GM12874 (cell line): ENCODE measurements at regions not wholly inside any gene's neighbourhood (a gene's known extent, or its start where the extent isn't known, plus 50 kb on each side); places are given as distances from the start of the nearest gene placed in this dataset.

Experiments used
- TF ChIP-seq, protein P1 (sequence below): IDR thresholded peaks from 2 replicates; pipeline ENCODE4 v1.5.1; 2011; ENCODE audit warnings: low read depth, mild to moderate bottlenecking, control low read depth, low read length, moderate library complexity; ENCODE audit not compliant: insufficient read depth

- TF ChIP-seq, protein P1, sequence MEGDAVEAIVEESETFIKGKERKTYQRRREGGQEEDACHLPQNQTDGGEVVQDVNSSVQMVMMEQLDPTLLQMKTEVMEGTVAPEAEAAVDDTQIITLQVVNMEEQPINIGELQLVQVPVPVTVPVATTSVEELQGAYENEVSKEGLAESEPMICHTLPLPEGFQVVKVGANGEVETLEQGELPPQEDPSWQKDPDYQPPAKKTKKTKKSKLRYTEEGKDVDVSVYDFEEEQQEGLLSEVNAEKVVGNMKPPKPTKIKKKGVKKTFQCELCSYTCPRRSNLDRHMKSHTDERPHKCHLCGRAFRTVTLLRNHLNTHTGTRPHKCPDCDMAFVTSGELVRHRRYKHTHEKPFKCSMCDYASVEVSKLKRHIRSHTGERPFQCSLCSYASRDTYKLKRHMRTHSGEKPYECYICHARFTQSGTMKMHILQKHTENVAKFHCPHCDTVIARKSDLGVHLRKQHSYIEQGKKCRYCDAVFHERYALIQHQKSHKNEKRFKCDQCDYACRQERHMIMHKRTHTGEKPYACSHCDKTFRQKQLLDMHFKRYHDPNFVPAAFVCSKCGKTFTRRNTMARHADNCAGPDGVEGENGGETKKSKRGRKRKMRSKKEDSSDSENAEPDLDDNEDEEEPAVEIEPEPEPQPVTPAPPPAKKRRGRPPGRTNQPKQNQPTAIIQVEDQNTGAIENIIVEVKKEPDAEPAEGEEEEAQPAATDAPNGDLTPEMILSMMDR = no peak
Measured at GRCh38 chr16:72654535-72654934, 393.4 kb downstream of the ZFHX3 start.

GRCh38 chr16:72649254-72649944, 398.5 kb downstream of the ZFHX3 start:
- TF ChIP-seq, protein P1 = no peak

GRCh38 chr16:72646615-72647014, 401.3 kb downstream of the ZFHX3 start:
- TF ChIP-seq, protein P1 = no peak

GRCh38 chr16:72645538-72645937, 402.4 kb downstream of the ZFHX3 start:
- TF ChIP-seq, protein P1 = no peak

GRCh38 chr16:72644911-72645310, 403.0 kb downstream of the ZFHX3 start:
- TF ChIP-seq, protein P1 = no peak

DNA sequence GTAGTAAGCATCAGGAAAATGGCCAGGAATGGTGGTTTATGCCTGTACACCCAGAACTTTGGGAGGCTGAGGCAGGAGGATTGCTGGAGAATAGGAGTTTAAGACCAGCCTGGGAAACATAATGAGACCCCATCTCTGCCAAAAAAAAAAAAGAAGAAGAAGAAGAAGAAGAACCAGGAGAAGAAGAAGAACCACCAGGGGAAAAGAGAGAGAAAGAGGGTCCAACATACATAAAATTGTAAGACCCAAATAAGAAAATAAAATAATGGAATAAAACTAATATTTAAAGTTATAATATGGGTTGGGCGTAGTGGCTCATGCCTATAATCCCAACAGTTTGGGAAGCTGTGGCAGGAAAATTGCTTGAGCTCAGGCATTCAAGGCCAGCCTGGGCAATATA, 408.4 kb downstream of the ZFHX3 start:
- TF ChIP-seq, protein P1 = no peak

- TF ChIP-seq, protein P1 = no peak
Measured at GRCh38 chr16:72637306-72637705, 410.6 kb downstream of the ZFHX3 start.
